Liver (tissue), 8 donors: ENCODE measurements at regions not wholly inside any gene's neighbourhood (a gene's known extent, or its start where the extent isn't known, plus 50 kb on each side); places are given as distances from the start of the nearest gene placed in this dataset.

ENCODE experiments used
- DNase-seq: peaks from one replicate; pipeline ENCODE4 v3.0.0-alpha.2; 2017; ENCODE audit warnings: low spot score
- H3K27ac ChIP-seq, 2 donors: one replicate each; pipeline ENCODE4 v1.7.0; 2013; ENCODE audit warnings: inconsistent platforms in 2 of 2, low read length in 2 of 2, control low read depth in 1 of 2, low read depth in 1 of 2, mild to moderate bottlenecking in 1 of 2
- H3K27me3 ChIP-seq, 4 donors: one replicate each; pipeline versions ENCODE4 v1.6.1 to v1.7.0; 2013; ENCODE audit warnings: low read length in 3 of 4, inconsistent platforms in 1 of 4, mild to moderate bottlenecking in 1 of 4, moderate library complexity in 1 of 4; ENCODE audit not compliant: control insufficient read depth in 4 of 4, insufficient read depth in 4 of 4
- H3K36me3 ChIP-seq, 4 donors: one replicate each; pipeline versions ENCODE4 v1.6.1 to v1.7.0; 2013; ENCODE audit warnings: low read length in 3 of 4, mild to moderate bottlenecking in 3 of 4, low read depth in 1 of 4, moderate library complexity in 1 of 4; ENCODE audit not compliant: control insufficient read depth in 4 of 4, insufficient read depth in 3 of 4
- H3K4me1 ChIP-seq, 4 donors: one replicate each; pipeline versions ENCODE4 v1.6.1 to v1.7.0; 2013; ENCODE audit warnings: low read length in 3 of 4, mild to moderate bottlenecking in 3 of 4, moderate library complexity in 1 of 4; ENCODE audit not compliant: control insufficient read depth in 4 of 4, insufficient read depth in 4 of 4
- H3K4me3 ChIP-seq, 3 donors: one replicate each; pipeline versions ENCODE4 v1.6.1 to v1.7.0; 2013; ENCODE audit warnings: low read length in 3 of 3, control low read depth in 1 of 3, low read depth in 1 of 3, mild to moderate bottlenecking in 1 of 3
- H3K9ac ChIP-seq, 2 donors: one replicate each; pipeline ENCODE4 v1.7.0; 2013; ENCODE audit warnings: low read length in 2 of 2, mild to moderate bottlenecking in 2 of 2, moderate library complexity in 2 of 2, control low read depth in 1 of 2, low read depth in 1 of 2
- H3K9me3 ChIP-seq, 4 donors: one replicate each; pipeline versions ENCODE4 v1.6.1 to v1.7.0; 2013; ENCODE audit warnings: low read length in 3 of 4; ENCODE audit not compliant: control insufficient read depth in 4 of 4
- ATF3 ChIP-seq: IDR thresholded peaks from 2 replicates; pipeline ENCODE4 v1.6.1; 2016; ENCODE audit warnings: antibody characterized with exemption
- CTCF ChIP-seq: fragments of 150-350 bp; IDR thresholded peaks from 2 replicates; pipeline ENCODE4 v1.5.1; 2017; ENCODE audit warnings: improper control_type of control experiment, low read depth, low read length; ENCODE audit not compliant: missing input control
- EGR1 ChIP-seq, 2 donors: IDR thresholded peaks; 2 replicates each; pipeline ENCODE4 v1.6.1; 2016 to 2018; ENCODE audit warnings: antibody characterized with exemption in 2 of 2, low read depth in 2 of 2
- FOXA1 ChIP-seq: IDR thresholded peaks from 2 replicates; pipeline ENCODE4 v1.6.1; 2016; ENCODE audit warnings: antibody characterized with exemption
- FOXA2 ChIP-seq: IDR thresholded peaks from 2 replicates; pipeline ENCODE4 v1.6.1; 2016; ENCODE audit warnings: antibody characterized with exemption
- GABPA ChIP-seq, 2 donors: IDR thresholded peaks in 1 of 2; conservative IDR thresholded peaks in 1 of 2; 2 replicates each; pipeline ENCODE4 v1.6.1; 2016; ENCODE audit warnings: antibody characterized with exemption in 2 of 2, mild to moderate bottlenecking in 1 of 2, moderate library complexity in 1 of 2
- HNF4A ChIP-seq, 2 donors: conservative IDR thresholded peaks; 2 replicates each; pipeline ENCODE4 v1.6.1; 2016; ENCODE audit warnings: antibody characterized with exemption in 2 of 2, mild to moderate bottlenecking in 2 of 2
- HNF4G ChIP-seq: IDR thresholded peaks from 2 replicates; pipeline ENCODE4 v1.6.1; 2016; ENCODE audit warnings: antibody characterized with exemption
- JUND ChIP-seq, 2 donors: IDR thresholded peaks; 2 replicates each; pipeline ENCODE4 v1.6.1; 2016; ENCODE audit warnings: antibody characterized with exemption in 2 of 2
- MAX ChIP-seq: IDR thresholded peaks from 2 replicates; pipeline ENCODE4 v1.6.1; 2016; ENCODE audit warnings: antibody characterized with exemption
- NR2F2 ChIP-seq: IDR thresholded peaks from 2 replicates; pipeline ENCODE4 v1.6.1; 2016; ENCODE audit warnings: antibody characterized with exemption
- RAD21 ChIP-seq, 2 donors: IDR thresholded peaks; 2 replicates each; pipeline ENCODE4 v1.6.1; 2016; ENCODE audit warnings: antibody characterized with exemption in 2 of 2, mild to moderate bottlenecking in 2 of 2
- RXRA ChIP-seq, 2 donors: IDR thresholded peaks; 2 replicates each; pipeline ENCODE4 v1.6.1; 2017 to 2018; ENCODE audit warnings: antibody characterized with exemption in 2 of 2, mild to moderate bottlenecking in 1 of 2
- SP1 ChIP-seq: IDR thresholded peaks from 2 replicates; pipeline ENCODE4 v1.6.1; 2018; ENCODE audit warnings: antibody characterized with exemption, mild to moderate bottlenecking
- TAF1 ChIP-seq: conservative IDR thresholded peaks from 2 replicates; pipeline ENCODE4 v1.6.1; 2016; ENCODE audit warnings: antibody characterized with exemption, mild to moderate bottlenecking
- YY1 ChIP-seq: IDR thresholded peaks from 2 replicates; pipeline ENCODE4 v1.6.1; 2016; ENCODE audit warnings: antibody characterized with exemption, mild to moderate bottlenecking
- WGBS: extraction: QIAGEN DNeasy Blood & Tissue Kit; methylation state at CpG from one replicate; pipeline ENCODE4 v1.1.7; 2013; 5-methylcytosine and 5-hydroxymethylcytosine counted together
- TF ChIP-seq, protein P1 (sequence below): IDR thresholded peaks from 2 replicates; pipeline ENCODE4 v1.6.1; 2016; ENCODE audit warnings: antibody characterized with exemption, mild to moderate bottlenecking
- TF ChIP-seq, protein P2 (sequence below): IDR thresholded peaks from 2 replicates; pipeline ENCODE4 v1.6.1; 2016; ENCODE audit warnings: antibody characterized with exemption
- donor health status: healthy.
- donor health status: healthy.
- donor health status: healthy.
- donor health status: healthy.
- donor health status: healthy.

GRCh38 chr9:96065482-96066251 lies 190.2 kb downstream of the ERCC6L2 start:
- Histone ChIP-seq H3K9me3 (no peaks in the 10 kb centered on the region), H3K4me1 (peaks cover 7 to 19% (median 9%) of the 10 kb centered on the region in 4 donors), H3K9ac (no peak overlapping the region), H3K4me3 (no peak overlapping the region), H3K27ac (no peak overlapping the region), H3K36me3 (no peaks in the 10 kb centered on the region), H3K27me3 (no peaks in the 10 kb centered on the region)
- no peak for DNase-seq
- 95% methylated on average over 8 of the region's 8 CpGs for WGBS
- TF ChIP-seq SP1 (no peak), EGR1 (IDR thresholded peaks at IDR 0.05; ENCODE audit: low read depth in 2 of 2) (no peak)

- H3K4me1 ChIP-seq, result peaks cover 7 to 19% (median 9%) of the 10 kb centered on the region in 4 donors
- H3K9me3 ChIP-seq, result no peaks in the 10 kb centered on the region
- no peak overlapping the region for H3K4me3 ChIP-seq
- TF ChIP-seq EGR1 (IDR thresholded peaks at IDR 0.05; ENCODE audit: low read depth in 2 of 2) (no peak), YY1 (no peak), CTCF (no peak), NR2F2 (no peak), HNF4G (no peak), MAX (no peak), JUND (IDR thresholded peaks at IDR 0.05) (no peak), GABPA (IDR thresholded peaks at IDR 0.05 in 1 of 2, conservative IDR thresholded peaks at IDR 0.05 in 1 of 2) (no peak), FOXA1 (no peak), SP1 (no peak), HNF4A (conservative IDR thresholded peaks at IDR 0.05) (no peak), ATF3 (no peak), RAD21 (IDR thresholded peaks at IDR 0.05) (no peak), TAF1 (no peak), FOXA2 (no peak), RXRA (IDR thresholded peaks at IDR 0.05) (no peak)
- TF ChIP-seq, protein P1, sequence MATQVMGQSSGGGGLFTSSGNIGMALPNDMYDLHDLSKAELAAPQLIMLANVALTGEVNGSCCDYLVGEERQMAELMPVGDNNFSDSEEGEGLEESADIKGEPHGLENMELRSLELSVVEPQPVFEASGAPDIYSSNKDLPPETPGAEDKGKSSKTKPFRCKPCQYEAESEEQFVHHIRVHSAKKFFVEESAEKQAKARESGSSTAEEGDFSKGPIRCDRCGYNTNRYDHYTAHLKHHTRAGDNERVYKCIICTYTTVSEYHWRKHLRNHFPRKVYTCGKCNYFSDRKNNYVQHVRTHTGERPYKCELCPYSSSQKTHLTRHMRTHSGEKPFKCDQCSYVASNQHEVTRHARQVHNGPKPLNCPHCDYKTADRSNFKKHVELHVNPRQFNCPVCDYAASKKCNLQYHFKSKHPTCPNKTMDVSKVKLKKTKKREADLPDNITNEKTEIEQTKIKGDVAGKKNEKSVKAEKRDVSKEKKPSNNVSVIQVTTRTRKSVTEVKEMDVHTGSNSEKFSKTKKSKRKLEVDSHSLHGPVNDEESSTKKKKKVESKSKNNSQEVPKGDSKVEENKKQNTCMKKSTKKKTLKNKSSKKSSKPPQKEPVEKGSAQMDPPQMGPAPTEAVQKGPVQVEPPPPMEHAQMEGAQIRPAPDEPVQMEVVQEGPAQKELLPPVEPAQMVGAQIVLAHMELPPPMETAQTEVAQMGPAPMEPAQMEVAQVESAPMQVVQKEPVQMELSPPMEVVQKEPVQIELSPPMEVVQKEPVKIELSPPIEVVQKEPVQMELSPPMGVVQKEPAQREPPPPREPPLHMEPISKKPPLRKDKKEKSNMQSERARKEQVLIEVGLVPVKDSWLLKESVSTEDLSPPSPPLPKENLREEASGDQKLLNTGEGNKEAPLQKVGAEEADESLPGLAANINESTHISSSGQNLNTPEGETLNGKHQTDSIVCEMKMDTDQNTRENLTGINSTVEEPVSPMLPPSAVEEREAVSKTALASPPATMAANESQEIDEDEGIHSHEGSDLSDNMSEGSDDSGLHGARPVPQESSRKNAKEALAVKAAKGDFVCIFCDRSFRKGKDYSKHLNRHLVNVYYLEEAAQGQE, result no peak
- TF ChIP-seq, protein P2, sequence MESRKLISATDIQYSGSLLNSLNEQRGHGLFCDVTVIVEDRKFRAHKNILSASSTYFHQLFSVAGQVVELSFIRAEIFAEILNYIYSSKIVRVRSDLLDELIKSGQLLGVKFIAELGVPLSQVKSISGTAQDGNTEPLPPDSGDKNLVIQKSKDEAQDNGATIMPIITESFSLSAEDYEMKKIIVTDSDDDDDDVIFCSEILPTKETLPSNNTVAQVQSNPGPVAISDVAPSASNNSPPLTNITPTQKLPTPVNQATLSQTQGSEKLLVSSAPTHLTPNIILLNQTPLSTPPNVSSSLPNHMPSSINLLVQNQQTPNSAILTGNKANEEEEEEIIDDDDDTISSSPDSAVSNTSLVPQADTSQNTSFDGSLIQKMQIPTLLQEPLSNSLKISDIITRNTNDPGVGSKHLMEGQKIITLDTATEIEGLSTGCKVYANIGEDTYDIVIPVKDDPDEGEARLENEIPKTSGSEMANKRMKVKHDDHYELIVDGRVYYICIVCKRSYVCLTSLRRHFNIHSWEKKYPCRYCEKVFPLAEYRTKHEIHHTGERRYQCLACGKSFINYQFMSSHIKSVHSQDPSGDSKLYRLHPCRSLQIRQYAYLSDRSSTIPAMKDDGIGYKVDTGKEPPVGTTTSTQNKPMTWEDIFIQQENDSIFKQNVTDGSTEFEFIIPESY, result no peak
- H3K27me3 ChIP-seq, result no peaks in the 10 kb centered on the region
- H3K27ac ChIP-seq, result no peak overlapping the region
- H3K9ac ChIP-seq, result no peak overlapping the region
- H3K36me3 ChIP-seq, result no peaks in the 10 kb centered on the region
- 91% methylated on average over 7 of the region's 7 CpGs for WGBS
- DNase-seq, result no peak
Observed at GRCh38 chr9:96064826-96065481, 189.5 kb downstream of the ERCC6L2 start.
